ENCODE measurements at regions not wholly inside any gene's neighbourhood (a gene's known extent, or its start where the extent isn't known, plus 50 kb on each side); places are given as distances from the start of the nearest gene placed in this dataset.

DNA sequence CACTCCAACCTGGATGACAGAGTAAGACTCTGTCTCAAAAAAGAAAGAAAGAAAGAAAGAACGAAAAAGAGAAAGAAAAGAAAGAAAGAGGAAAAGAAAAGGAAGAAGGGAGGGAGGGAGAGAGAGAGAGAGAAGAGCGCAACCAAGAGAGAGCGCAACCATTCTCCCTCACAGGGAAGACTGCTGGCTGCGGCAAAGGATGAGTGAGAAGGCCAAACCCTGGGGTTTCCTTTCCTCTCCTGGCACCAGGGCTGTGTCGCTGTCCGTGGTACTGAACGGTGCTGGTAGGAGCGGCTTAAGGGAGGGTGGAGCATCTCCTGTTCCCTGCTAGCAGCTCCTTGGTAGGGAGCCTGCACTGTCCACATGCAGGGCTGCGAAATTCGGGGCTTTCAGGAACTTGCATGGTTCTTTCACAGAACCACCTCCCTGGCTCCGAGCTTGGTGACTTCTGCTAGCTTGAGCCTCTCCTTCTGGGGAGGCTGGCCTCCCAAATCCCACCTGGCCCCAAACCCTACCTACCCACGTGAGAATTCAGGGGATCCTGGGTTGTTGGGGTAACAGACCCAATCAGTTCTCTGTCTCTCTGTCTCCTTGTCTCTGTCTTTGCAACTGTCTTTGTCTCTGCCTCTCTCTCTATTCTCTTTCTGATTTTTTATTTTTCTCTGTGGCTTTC, 51.1 kb upstream of the ZNRF4 start:
- Histone ChIP-seq H3K9me3 (ENCODE audit: control insufficient read depth, low read length) (peaks cover 1% of the 10 kb centered on the region), H3K27ac (ENCODE audit: low read depth in 1 of 2, low read length in 2 of 2) (no peak overlapping the region), H3K4me1 (ENCODE audit: control insufficient read depth in 1 of 2, insufficient read depth in 2 of 2, low read length in 2 of 2) (no peaks in the 10 kb centered on the region), H3K36me3 (ENCODE audit: control insufficient read depth in 1 of 2, insufficient read depth in 2 of 2, low read length in 1 of 2) (no peaks in the 10 kb centered on the region), H3K4me3 (ENCODE audit: low read length in 2 of 2) (no peak overlapping the region), H3K27me3 (ENCODE audit: control insufficient read depth in 1 of 2, insufficient read depth in 2 of 2, low read length in 1 of 2) (peaks cover 0 to 1% of the 10 kb centered on the region in 2 donors)
- peak; percentile 78 for ATAC-seq (ENCODE audit: low FRiP score)
- intact Hi-C loops (cut with DNase I), result no loop called here
- peak; percentile 86 to 92 for DNase-seq
- WGBS, 2 donors, result 3 to 6% methylated on average over 10 to 12 of the region's 12 CpGs
